Activated naive CD8-positive, alpha-beta T cell treated with anti-CD3 and anti-CD28 coated beads, Interleukin-2, amount 50 U/mL, for 24 hours (primary cell): ENCODE measurements at regions not wholly inside any gene's neighbourhood (a gene's known extent, or its start where the extent isn't known, plus 50 kb on each side); places are given as distances from the start of the nearest gene placed in this dataset.
"Not testable (repeated sequence)": the region's sequence is repeated elsewhere in the genome, so short reads cannot be mapped to it uniquely, and the experiment has no call there.

Experiments
- ATAC-seq: fragments of 150-1000 bp; cut with Tn5 transposase; one replicate; pipeline ENCODE4 v1.10.0; 2021
- DNase-seq: peaks from one replicate; pipeline ENCODE4 v3.0.0; 2021
- H3K27ac Mint-ChIP-seq: one replicate; pipeline ENCODE4 v1.8.0; 2021; ENCODE audit warnings: mild to moderate bottlenecking, mixed read lengths
- H3K27me3 Mint-ChIP-seq: one replicate; pipeline ENCODE4 v1.8.0; 2021; ENCODE audit warnings: mixed read lengths
- H3K36me3 Mint-ChIP-seq: one replicate; pipeline ENCODE4 v1.8.0; 2021; ENCODE audit warnings: low read depth, mixed read lengths
- H3K4me1 Mint-ChIP-seq: one replicate; pipeline ENCODE4 v1.8.0; 2021; ENCODE audit warnings: mixed read lengths
- H3K4me3 Mint-ChIP-seq: one replicate; pipeline ENCODE4 v1.8.0; 2021; ENCODE audit warnings: mild to moderate bottlenecking, moderate library complexity, mixed read lengths
- H3K9me3 Mint-ChIP-seq: one replicate; pipeline ENCODE4 v1.8.0; 2021; ENCODE audit warnings: mixed read lengths

DNA sequence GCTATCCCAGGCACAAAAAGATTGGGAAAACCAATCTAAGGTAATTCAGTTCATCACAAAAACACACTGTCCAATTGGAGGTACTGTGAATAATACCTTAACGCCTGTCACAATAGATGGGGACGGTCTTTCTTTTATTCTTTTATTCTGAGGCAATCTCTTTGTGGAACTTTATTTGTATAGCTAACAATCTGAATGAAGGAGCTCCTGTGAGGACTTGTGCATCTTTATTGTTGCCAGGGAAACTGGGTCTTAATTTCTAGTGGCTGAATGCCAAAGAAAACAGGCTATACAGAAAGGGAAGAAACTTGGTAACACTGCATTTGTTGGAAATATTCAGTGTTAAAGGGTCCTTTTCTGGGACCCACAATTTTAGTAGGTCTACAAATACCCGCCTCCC is 546.9 kb upstream of the C9orf72 start:
- H3K36me3 Mint-ChIP-seq: no peaks in the 10 kb centered on the region
- DNase-seq (no peak), ATAC-seq (no peak)
- H3K4me1 Mint-ChIP-seq: no peaks in the 10 kb centered on the region
- no peaks in the 10 kb centered on the region for H3K27me3 Mint-ChIP-seq
- H3K9me3 Mint-ChIP-seq: no peaks in the 10 kb centered on the region
- no peak overlapping the region for H3K4me3 Mint-ChIP-seq
- no peak overlapping the region for H3K27ac Mint-ChIP-seq

DNA sequence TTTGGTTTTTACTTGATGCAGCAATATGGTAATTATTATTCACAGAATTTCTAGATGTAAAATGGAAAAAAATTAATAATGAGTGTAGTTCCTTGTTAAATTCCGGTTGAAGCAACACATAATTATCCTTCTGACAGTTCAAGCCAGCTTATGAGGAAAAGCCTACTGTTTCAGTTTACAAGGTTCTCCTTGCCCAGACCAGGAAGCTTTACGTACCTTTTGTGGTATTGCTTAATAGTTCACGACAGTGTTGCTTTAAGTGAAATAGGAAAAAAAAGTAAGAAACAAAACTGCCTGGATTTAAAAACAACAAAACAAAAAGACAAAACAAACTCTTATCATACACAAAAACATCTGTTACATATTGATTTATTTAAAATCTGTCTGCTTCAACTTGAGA is 547.3 kb upstream of the C9orf72 start:
- Mint-ChIP-seq H3K27ac (no peak overlapping the region), H3K4me1 (no peaks in the 10 kb centered on the region), H3K4me3 (no peak overlapping the region), H3K36me3 (no peaks in the 10 kb centered on the region), H3K27me3 (no peaks in the 10 kb centered on the region), H3K9me3 (no peaks in the 10 kb centered on the region)
- ATAC-seq (no peak), DNase-seq (no peak)

DNA sequence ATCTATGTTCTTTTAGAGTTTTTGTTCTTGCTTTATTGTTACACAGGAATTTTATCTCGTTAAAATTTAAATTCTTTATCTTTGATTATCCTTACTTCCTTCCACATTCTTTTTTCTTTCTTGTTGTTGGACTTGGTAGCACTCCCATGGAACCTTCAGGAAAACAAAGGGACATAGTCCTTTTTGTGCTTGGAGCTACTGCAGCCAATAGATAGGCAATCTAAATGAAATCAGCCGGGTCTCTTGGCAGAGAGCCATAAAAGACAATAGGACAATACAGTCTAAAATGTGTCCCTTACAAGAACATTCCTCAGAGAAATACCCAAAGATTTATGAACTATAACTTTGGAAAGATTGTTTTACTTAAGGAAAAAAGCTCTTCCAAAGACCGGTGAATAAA is 548.1 kb upstream of the C9orf72 start:
- no peaks in the 10 kb centered on the region for H3K36me3 Mint-ChIP-seq
- no peak for DNase-seq

DNA sequence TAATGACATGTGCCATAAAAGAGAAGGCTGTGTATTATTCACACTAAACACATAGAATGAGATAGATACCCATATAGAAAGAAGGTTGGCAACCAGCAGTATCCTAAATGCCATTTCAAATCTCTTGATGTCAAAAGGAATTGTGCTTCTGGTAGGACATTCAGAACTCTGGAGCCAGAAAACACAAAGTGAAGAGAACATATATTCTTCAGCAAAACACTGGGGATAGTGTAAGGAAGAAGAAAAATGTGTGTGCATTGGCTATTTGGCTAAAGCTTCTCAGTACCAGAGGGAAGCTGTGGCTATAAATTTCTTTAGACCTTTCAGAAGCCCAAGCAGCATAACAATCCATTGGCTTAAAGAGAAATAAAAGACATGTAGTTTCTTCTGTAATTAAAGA is 551.6 kb upstream of the C9orf72 start:
- Mint-ChIP-seq H3K27ac (no peak overlapping the region), H3K36me3 (no peaks in the 10 kb centered on the region), H3K27me3 (no peaks in the 10 kb centered on the region), H3K4me1 (no peaks in the 10 kb centered on the region), H3K9me3 (no peaks in the 10 kb centered on the region), H3K4me3 (no peak overlapping the region)
- no peak for ATAC-seq
- DNase-seq: no peak

More for the DNA sequence above, 548.1 kb upstream of the C9orf72 start:
- Mint-ChIP-seq H3K27me3 (no peaks in the 10 kb centered on the region), H3K4me3 (no peak overlapping the region), H3K4me1 (no peaks in the 10 kb centered on the region), H3K9me3 (no peaks in the 10 kb centered on the region), H3K27ac (no peak overlapping the region)
- no peak for ATAC-seq

DNA sequence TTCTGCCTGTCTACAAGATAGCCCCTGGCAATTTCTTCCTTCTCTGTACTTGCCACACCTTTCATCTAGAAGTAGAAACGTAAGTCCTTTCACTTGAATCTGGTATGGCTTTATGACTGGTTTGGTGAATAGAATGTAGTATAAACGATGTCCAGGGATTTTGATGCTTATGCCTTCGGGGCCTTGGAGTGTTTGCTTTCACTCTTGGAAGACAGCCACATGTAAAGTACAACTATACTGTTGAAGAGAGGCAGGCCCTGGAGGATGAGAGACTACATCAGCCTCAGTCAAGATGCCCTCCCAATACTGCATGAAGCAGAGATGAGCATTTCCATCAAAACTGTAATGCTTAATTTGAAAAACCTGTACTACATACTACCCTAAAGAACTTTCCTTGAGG is 553.8 kb upstream of the C9orf72 start:
- Mint-ChIP-seq H3K27ac (no peak overlapping the region), H3K36me3 (no peaks in the 10 kb centered on the region), H3K4me3 (no peak overlapping the region), H3K27me3 (no peaks in the 10 kb centered on the region), H3K4me1 (no peaks in the 10 kb centered on the region), H3K9me3 (no peaks in the 10 kb centered on the region)
- no peak for ATAC-seq
- no peak for DNase-seq

DNA sequence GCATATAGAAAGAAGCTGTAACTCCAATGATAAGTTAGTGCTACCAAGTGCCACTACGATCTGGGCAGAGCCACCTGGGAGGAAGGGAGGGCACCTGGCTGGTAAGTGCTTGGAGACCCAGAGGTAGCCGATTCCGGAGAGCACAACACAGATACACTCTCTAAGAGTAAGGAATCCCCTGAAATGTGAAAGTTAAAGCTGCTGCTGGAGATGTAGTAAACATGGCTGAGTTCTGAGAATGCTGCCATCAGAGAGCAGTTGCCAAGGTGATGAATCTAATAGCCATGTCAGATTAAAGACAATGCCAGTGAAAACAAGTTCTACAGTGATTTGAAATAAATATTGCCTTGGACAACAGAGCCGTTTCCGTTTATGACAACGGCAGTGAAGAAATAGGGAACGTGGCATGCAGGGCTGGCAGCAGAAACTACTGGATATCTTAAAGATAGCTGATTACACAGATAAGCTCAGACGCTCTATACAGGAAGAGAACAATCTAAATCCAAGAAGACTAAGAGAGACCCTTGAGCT is 561.2 kb upstream of the C9orf72 start:
- DNase-seq: no peak
- no peak overlapping the region for H3K27ac Mint-ChIP-seq
- H3K9me3 Mint-ChIP-seq: no peaks in the 10 kb centered on the region
- H3K27me3 Mint-ChIP-seq: no peaks in the 10 kb centered on the region
- H3K4me1 Mint-ChIP-seq: no peaks in the 10 kb centered on the region
- H3K4me3 Mint-ChIP-seq: no peak overlapping the region
- H3K36me3 Mint-ChIP-seq: no peaks in the 10 kb centered on the region
- no peak for ATAC-seq

DNA sequence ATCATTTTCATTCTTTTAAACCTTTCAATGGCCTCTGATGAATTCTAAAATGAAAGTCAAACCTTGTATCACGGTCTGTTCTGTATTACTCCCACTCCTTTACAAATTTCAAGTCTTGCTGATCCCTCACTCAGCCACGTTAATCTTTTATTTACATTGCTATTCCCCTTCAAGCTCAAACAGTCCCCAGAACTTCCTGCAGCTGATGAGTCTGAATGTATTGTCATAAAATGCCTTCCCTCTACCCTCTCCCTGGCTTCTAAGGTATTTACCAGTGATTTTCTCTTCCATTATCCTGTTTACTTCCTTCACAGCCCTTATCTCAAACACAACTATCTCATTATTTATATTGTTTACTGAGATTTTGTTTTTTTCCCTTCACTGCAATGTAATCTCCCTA is 562.3 kb upstream of the C9orf72 start:
- no peak overlapping the region for H3K4me3 Mint-ChIP-seq
- no peak for ATAC-seq
- DNase-seq: no peak

DNA sequence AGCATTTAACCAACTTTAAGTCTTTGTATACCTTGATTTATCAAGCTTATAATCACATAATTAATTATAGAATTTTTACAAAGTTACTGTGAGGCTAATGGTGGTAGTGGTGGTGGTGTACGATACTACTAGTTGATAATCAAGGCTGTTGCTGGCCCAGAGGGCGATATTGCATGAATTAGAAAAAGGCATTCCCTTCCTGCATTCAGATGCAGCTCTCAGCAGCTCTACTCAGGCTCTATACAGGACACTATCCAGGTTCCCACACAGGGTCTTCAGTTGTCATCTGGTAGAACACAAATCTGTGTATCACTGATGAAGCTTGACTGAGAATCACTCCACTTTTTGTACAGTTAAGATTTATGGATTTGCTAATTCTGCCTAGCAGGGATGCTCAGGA is 562.8 kb upstream of the C9orf72 start:
- no peaks in the 10 kb centered on the region for H3K36me3 Mint-ChIP-seq
- H3K4me1 Mint-ChIP-seq: no peaks in the 10 kb centered on the region
- ATAC-seq (no peak), DNase-seq (no peak)
- no peaks in the 10 kb centered on the region for H3K27me3 Mint-ChIP-seq
- no peaks in the 10 kb centered on the region for H3K9me3 Mint-ChIP-seq
- H3K4me3 Mint-ChIP-seq: no peak overlapping the region
- H3K27ac Mint-ChIP-seq: no peak overlapping the region

More for the DNA sequence above, 562.3 kb upstream of the C9orf72 start:
- Mint-ChIP-seq H3K9me3 (no peaks in the 10 kb centered on the region), H3K36me3 (no peaks in the 10 kb centered on the region), H3K27me3 (no peaks in the 10 kb centered on the region), H3K27ac (no peak overlapping the region), H3K4me1 (no peaks in the 10 kb centered on the region)

DNA sequence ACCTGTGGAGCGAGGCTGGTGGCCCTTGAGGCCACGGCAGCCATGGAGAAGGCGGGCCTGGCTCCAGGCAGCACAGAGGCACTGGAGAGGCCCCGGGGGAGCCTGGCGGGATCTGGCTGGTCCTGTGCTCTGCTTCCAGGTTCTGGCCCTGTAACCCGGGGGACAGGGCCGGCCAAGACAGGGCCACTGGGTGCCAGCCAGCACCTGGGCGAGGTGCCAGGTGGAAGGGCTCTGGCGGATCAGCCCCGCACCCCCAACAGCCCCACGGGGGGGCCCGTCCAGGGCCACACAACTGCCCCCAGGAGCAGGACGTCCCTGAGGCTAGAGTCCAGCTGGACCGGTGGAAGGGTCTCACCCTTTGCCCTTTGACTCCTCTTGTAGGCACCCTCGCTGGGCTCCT is 574.1 kb upstream of the C9orf72 start:
- ATAC-seq, H3K36me3 Mint-ChIP-seq, H3K27me3 Mint-ChIP-seq, DNase-seq, H3K4me1 Mint-ChIP-seq, H3K4me3 Mint-ChIP-seq, H3K27ac Mint-ChIP-seq, H3K9me3 Mint-ChIP-seq: not testable (repeated sequence)

DNA sequence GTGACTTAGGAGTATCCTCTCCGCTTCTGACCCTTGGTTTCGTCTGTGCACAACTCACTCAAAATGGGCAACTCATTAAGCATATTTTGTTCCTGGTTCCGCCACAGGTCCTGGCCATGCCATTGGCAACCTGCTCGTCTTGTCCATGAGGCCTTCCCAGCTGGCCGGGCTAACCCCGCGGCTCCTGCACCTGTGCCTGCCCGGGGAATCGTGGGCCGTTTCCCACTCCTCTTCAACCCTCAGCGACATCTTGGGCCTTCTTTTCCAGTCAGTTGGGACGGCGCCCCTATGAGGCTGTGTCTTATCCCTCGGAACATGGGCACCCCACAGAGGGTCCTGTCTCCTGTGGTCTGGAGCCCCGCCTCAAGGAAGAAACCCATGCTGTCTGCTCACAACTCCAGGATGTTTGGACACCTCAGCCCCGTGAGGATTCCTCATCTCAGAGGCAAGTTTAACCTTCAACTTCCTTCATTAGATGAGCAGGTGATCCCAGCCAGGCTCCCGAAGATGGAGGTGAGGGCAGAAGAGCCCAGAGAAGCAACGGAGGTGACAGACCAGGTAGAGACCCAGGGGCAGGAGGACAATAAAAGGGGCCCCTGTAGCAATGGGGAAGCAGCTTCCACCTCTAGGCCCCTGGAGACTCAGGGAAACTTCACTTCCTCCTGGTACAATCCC is 574.8 kb upstream of the C9orf72 start:
- H3K27ac Mint-ChIP-seq, H3K36me3 Mint-ChIP-seq, ATAC-seq, DNase-seq, H3K4me1 Mint-ChIP-seq, H3K9me3 Mint-ChIP-seq, H3K4me3 Mint-ChIP-seq, H3K27me3 Mint-ChIP-seq: not testable (repeated sequence)

DNA sequence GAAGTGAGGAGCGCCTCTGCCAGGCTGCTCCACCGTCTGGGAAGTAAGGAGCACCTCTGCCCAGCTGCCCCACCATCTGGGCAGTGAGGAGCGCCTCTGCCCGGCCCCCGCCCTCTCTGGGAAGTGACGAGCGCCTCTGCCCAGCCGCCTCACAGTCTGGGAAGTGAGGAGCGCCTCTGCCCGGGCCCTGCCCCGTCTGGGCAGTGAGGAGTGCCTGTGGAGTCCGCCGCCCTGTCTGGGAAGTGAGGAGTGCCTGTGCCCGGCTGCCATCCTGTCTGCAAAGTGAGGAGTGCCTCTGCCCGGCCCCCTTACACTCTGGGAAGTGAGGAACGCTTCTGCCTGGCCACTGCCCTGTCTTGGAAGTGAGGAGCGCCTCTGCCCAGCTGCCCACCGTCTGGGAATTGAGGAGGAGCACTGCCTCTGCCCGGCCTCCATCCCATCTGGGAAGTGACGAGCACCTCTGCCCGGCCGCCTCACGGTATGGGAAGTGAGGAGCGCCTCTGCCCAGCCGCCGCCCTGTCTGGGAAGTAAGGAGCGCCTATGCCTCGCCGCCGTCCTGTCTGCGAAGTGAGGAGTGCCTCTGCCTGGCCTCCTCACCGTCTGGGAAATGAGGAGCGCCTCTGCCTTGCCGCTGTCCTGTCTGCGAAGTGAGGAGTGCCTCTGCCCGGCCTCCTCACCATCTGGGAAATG is 576.2 kb upstream of the C9orf72 start:
- H3K9me3 Mint-ChIP-seq, H3K36me3 Mint-ChIP-seq, H3K4me1 Mint-ChIP-seq, H3K27ac Mint-ChIP-seq, ATAC-seq, DNase-seq, H3K4me3 Mint-ChIP-seq, H3K27me3 Mint-ChIP-seq: not testable (repeated sequence)

DNA sequence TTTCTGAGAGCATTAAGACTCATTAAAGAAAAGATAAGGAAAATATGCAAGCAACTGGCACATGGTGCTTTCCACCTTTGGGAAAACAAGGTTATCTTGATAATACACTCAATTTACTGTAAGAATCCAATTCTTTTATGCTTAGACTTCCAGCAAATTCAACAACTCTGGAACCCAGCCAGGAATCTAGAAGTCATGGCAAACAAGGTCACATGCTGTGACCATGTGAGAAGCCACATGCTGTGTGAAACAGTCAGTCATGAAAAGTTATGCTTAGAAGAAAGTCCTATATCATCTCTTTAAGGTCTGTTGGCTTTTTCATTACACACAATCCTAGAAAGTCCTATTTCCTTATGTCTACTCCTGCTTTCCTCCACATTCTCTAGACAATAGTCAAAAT is 581.8 kb upstream of the C9orf72 start:
- ATAC-seq (no peak), DNase-seq (no peak)
- Mint-ChIP-seq H3K36me3 (no peaks in the 10 kb centered on the region), H3K27ac (no peak overlapping the region), H3K4me1 (no peaks in the 10 kb centered on the region), H3K4me3 (no peak overlapping the region), H3K9me3 (no peaks in the 10 kb centered on the region), H3K27me3 (peaks cover 2% of the 10 kb centered on the region)

DNA sequence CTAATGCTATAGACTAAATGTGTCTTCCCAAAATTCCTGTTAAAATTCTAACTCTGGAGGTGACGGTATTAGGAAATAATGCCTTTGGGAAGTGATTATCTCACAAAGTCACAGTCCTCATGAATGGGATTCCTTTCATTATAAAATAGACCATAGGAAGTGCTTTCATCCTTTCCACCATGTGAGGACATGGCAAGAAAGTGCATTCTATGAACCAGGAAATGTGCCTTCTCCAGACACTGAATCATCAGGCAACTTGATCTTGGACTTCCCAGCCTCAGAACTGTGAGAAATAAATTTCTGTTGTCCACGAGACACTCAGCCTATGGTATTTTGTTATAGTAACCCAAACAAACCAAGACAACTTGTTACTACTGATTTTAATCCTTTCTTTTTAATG is 582.4 kb upstream of the C9orf72 start:
- H3K4me3 Mint-ChIP-seq: no peak overlapping the region
- peaks cover 2% of the 10 kb centered on the region for H3K27me3 Mint-ChIP-seq
- no peaks in the 10 kb centered on the region for H3K4me1 Mint-ChIP-seq
- no peaks in the 10 kb centered on the region for H3K36me3 Mint-ChIP-seq
- no peaks in the 10 kb centered on the region for H3K9me3 Mint-ChIP-seq
- DNase-seq (no peak), ATAC-seq (no peak)
- no peak overlapping the region for H3K27ac Mint-ChIP-seq

DNA sequence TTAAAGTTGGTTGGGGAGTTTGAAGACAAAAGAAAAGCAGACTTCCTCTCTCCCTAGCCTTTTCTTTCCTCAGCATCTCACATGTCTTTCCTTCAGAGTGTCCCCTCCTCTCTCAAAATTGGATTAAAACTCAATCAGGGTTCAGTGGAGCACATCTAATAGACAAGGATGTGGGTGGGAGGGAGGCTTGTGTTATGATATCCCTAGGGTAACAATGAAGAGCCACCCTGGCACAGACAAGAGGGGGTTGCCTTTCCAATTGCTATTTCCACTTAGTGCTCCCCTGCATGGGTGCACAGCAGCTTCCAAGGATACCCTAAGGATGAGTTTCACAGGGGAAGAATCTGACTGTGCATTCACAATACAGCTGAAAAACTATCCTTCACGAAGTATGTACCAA is 585.2 kb upstream of the C9orf72 start:
- no peak overlapping the region for H3K27ac Mint-ChIP-seq
- peaks cover 2% of the 10 kb centered on the region for H3K27me3 Mint-ChIP-seq
- no peak overlapping the region for H3K4me3 Mint-ChIP-seq
- DNase-seq (no peak), ATAC-seq (no peak)
- H3K4me1 Mint-ChIP-seq: no peaks in the 10 kb centered on the region
- H3K36me3 Mint-ChIP-seq: no peaks in the 10 kb centered on the region
- H3K9me3 Mint-ChIP-seq: no peaks in the 10 kb centered on the region

DNA sequence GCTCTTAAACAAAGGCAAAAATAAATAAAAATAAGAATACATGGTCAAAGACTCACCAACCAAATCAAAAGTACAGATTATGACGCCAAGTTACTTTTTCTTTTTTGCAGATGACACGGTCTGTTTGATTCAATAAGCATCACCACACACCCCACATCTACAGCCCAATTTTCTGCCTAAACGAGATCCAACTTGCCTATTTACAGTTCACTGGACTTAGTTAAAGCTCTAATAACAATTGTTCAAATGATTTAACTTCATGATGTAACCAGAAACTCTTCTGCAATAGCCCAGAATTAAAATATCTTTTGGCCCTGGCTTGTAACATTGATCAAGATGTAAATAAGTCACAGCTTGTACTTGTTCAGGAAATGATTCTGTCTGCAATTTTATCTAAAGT is 590.3 kb upstream of the C9orf72 start:
- no peaks in the 10 kb centered on the region for H3K36me3 Mint-ChIP-seq
- peaks cover 4% of the 10 kb centered on the region for H3K9me3 Mint-ChIP-seq
- H3K27me3 Mint-ChIP-seq: no peaks in the 10 kb centered on the region
- ATAC-seq: no peak
- DNase-seq: no peak
- H3K4me3 Mint-ChIP-seq: no peak overlapping the region
- no peak overlapping the region for H3K27ac Mint-ChIP-seq
- no peaks in the 10 kb centered on the region for H3K4me1 Mint-ChIP-seq
